ENCODE measurements at regions not wholly inside any gene's neighbourhood (a gene's known extent, or its start where the extent isn't known, plus 50 kb on each side); places are given as distances from the start of the nearest gene placed in this dataset.
"Not testable (repeated sequence)": the region's sequence is repeated elsewhere in the genome, so short reads cannot be mapped to it uniquely, and the experiment has no call there.

GRCh38 chr11:13135385-13136271 lies 126.5 kb downstream of the RASSF10 start:
- DNase-seq (ENCODE audit: low spot score) = peak; percentile 97

GRCh38 chr11:13136272-13136596 lies 127.1 kb downstream of the RASSF10 start:
- DNase-seq (ENCODE audit: low spot score) = no peak

- no peak for DNase-seq (ENCODE audit: low spot score)
Measured at GRCh38 chr11:13137844-13138301, 128.8 kb downstream of the RASSF10 start.

GRCh38 chr11:13139085-13139484 lies 130.0 kb downstream of the RASSF10 start:
- DNase-seq (ENCODE audit: low spot score) = not testable (repeated sequence)

- peak; percentile 88 for DNase-seq (ENCODE audit: low spot score)
Measured at GRCh38 chr11:13140028-13140870, 131.1 kb downstream of the RASSF10 start.

- DNase-seq (ENCODE audit: low spot score) = peak; percentile 90
Measured at GRCh38 chr11:13140873-13141655, 131.9 kb downstream of the RASSF10 start.

GRCh38 chr11:13141731-13142709 lies 132.9 kb downstream of the RASSF10 start:
- DNase-seq (ENCODE audit: low spot score) = no peak

- no peak for DNase-seq (ENCODE audit: low spot score)
Measured at GRCh38 chr11:13143486-13144297, 133.9 kb upstream of the BMAL1 start.

GRCh38 chr11:13145461-13145860 lies 132.1 kb upstream of the BMAL1 start:
- no peak for DNase-seq (ENCODE audit: low spot score)

GRCh38 chr11:13149991-13150390 lies 127.6 kb upstream of the BMAL1 start:
- no peak for DNase-seq (ENCODE audit: low spot score)

- no peak for DNase-seq (ENCODE audit: low spot score)
Measured at GRCh38 chr11:13150487-13150886, 127.1 kb upstream of the BMAL1 start.

GRCh38 chr11:13152264-13152663 lies 125.3 kb upstream of the BMAL1 start:
- DNase-seq (ENCODE audit: low spot score) = no peak

- DNase-seq (ENCODE audit: low spot score) = no peak
Measured at GRCh38 chr11:13152736-13153541, 124.7 kb upstream of the BMAL1 start.

- DNase-seq (ENCODE audit: low spot score) = not testable (repeated sequence)
Measured at GRCh38 chr11:13154374-13154773, 123.2 kb upstream of the BMAL1 start.

GRCh38 chr11:13160346-13160745 lies 117.2 kb upstream of the BMAL1 start:
- no peak for DNase-seq (ENCODE audit: low spot score)

- no peak for DNase-seq (ENCODE audit: low spot score)
Measured at GRCh38 chr11:13160806-13161205, 116.8 kb upstream of the BMAL1 start.

GRCh38 chr11:13163158-13163557 lies 114.4 kb upstream of the BMAL1 start:
- DNase-seq (ENCODE audit: low spot score) = no peak

- peak; percentile 27 for DNase-seq (ENCODE audit: low spot score)
Measured at GRCh38 chr11:13166036-13166435, 111.6 kb upstream of the BMAL1 start.

GRCh38 chr11:13168271-13168670 lies 109.3 kb upstream of the BMAL1 start:
- peak; percentile 39 for DNase-seq (ENCODE audit: low spot score)

Measured in H4 (cell line).